Jurkat, Clone E6-1 (cell line): ENCODE measurements at regions not wholly inside any gene's neighbourhood (a gene's known extent, or its start where the extent isn't known, plus 50 kb on each side); places are given as distances from the start of the nearest gene placed in this dataset.
"Not testable (repeated sequence)": the region's sequence is repeated elsewhere in the genome, so short reads cannot be mapped to it uniquely, and the experiment has no call there.

Source experiments
- DNase-seq: peaks from one replicate; pipeline ENCODE4 v3.0.0-alpha.2; 2011; ENCODE audit warnings: low read depth, low spot score
- H3K4me3 ChIP-seq: 2 replicates; pipeline ENCODE4 v1.5.1; 2011; ENCODE audit warnings: mild to moderate bottlenecking, low read length, control low read depth, moderate library complexity

DNA sequence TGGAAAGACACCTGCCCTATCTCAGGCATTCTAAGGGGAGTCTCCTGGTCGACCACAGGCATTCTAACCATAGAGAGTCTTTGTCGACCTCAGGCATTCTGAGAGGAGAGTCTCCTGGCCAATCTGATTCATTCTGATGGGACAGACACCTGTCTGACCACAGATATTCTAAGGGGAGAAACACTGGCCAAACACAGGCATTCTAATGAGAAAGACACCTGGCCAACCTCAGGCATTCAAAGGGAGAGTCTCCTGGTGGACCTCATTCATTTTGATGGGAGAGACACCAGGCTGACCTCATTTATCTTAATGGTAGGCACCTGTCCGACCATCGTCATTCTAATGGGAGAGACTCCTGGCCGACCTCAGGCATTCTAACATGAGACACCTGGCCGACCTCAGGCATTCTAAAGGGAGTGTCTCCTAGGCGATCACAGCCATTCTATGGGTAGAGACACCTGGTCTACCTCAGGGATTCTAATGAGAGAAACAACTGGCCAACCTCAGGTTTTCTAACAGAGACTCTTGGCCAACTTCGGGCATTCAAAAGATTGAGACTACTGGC, 1351.5 kb downstream of the UQCRFS1 start:
- no peak overlapping the region for H3K4me3 ChIP-seq
- no peak for DNase-seq

DNA sequence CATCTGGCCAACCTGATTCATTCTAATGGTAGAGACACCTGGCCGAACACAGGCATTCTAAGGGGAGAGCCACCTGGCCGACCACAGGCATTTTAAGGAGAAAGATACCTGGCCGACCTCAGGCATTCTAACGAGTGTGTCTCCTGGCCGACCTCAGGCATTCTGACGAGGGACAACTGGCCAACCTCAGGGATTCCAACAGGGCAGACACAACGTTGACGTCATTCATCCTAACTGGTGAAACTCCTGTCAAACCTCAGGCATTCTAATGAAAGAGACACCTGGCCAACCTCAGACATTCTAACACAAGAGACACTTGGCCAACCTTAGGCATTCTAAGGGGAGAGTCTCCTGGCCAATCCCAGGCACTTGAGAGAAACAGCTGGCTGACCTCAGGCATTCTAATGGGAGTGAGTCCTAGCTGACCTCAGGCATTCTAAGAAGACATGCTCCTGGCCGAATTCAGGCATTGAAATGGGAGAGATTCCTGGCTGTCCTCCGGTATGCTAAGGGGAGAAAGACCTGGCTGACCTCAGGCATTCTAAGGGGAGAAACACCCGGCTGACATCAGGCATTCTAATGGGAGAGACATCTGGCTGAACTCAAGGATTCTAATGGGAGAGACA, 1352.5 kb downstream of the UQCRFS1 start:
- no peak for DNase-seq
- no peak overlapping the region for H3K4me3 ChIP-seq

DNA sequence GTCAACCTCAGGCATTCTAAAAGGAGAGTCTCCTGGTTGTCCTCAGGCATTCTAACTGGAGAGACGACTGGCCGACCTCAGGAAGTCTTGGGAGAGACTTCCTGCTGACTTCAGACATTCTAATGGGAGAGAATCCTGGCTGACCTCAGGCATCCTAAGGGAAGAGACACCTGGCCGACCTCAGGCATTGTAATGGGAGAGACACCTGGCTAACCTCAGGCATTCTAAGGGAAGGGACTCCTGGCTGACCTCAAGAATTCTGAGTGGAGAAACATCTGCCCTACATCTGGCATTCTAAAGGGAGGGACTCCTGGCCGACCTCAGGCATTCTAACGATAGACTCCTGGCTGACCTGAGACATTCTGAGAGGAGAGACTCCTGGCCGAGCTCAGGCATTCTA, 1353.3 kb downstream of the UQCRFS1 start:
- no peak overlapping the region for H3K4me3 ChIP-seq
- DNase-seq = no peak

DNA sequence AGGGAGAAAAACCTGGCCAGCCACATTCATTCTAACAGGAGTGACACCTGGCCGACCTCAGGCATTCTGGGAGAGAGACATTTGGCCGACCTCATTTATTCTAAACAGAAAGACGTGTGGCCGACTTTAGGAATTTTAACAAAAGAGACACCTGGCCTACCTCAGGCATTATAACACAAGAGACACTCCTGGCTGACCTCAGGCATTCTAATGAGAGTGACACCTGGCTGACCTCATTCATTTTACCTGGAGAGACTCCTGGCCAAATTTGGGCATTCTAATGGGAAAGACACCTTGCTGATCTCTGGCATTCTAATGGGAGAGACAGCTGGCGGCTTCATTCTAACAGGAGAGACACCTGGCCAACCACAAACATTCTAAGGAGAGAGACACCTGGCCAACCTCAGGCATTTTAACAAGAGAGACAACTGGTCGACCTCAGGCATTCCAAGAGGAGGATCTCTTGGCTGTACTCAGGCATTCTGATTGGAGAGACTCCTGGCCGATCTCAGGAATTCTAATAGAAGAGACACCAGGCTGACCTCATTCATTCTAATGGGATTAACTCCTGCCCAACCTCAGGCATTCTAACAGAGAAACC, 1353.9 kb downstream of the UQCRFS1 start:
- H3K4me3 ChIP-seq = no peak overlapping the region
- no peak for DNase-seq

DNA sequence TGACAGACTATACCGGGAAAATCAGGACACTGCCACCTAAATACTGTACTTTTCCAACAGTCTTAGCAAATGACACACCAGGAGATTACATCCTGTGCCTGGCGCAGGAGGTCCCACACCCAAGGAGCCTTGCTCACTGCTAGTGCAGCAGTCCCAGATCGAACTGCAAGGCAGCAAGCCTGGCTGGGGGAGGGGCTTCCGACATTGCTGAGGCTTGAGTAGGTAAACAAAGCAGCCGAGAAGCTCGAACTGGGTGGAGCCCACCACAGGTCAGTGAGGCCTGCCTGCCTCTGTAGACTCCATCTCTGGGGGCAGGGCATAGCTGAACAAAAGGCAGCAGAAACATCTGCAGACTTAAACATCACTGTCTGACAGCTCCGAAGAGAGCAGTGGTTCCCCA, 1360.0 kb downstream of the UQCRFS1 start:
- DNase-seq, H3K4me3 ChIP-seq: not testable (repeated sequence)

DNA sequence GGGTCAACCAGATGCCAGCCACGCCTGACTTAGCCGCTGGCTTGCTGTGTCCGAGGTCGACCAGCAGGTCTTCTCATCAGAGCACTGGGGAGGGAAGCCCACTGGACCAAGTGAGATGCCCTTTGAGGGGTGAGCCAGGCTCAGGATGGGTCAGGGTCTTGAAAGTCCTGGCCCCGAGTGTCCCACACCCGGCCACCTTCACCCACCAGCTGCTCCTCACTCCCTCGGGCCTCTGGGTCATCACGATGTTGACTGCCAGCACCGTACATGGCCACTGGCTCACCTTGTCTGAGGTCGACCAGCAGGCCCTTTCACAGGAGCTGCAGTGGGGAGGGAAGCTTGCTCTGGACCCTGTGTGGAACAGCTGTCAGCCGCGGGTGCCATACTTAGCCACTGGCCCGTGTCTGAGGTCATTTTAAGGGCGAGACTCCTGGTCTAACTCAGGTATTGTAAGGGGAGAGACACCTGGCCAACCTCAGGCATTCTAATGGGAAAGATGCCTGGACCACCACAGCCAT, 1361.3 kb downstream of the UQCRFS1 start:
- DNase-seq = no peak
- no peak overlapping the region for H3K4me3 ChIP-seq

DNA sequence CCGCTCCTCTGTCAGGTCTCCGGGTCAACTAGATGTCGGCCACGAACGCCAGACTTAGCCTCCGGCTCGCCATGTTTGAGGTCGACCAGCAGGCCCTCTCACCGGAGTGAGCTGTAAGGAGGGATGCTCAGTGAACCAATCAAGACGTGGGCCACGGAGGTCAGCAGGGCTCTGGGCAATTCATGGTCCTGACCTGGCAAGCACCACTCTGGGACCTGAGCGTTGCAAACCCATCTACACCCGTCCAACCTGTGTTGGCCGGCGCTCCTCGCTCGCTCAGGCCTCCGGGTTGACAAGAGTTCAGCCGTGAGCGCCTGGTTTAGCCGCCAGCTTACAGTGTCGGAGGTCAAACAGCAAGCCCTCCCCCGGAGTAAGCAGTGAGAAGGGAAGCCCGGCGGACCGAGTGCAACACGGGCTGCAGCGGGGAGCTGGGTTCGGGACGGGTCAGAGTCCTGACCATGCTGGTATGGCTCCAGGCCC, 1361.9 kb downstream of the UQCRFS1 start:
- H3K4me3 ChIP-seq = no peak overlapping the region
- no peak for DNase-seq

DNA sequence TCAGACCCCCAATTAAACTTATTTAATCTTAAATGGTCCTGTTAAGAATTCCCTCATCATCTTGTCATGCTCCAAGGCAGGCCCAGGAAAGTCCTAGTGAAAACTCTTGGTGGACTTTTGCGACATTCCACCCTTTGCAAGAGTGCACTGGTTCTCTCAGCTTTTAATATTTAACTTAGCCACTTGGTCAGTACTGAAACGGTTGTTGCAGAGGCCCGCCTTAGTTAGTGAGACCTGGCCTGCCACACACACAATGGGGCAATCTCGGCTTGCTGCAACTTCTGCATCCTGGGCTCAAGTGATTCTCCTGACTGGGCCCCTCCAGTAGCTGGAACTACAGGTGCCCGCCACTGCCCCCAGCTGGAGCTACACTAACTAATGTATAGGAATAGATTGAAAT, 1366.0 kb downstream of the UQCRFS1 start:
- no peak overlapping the region for H3K4me3 ChIP-seq
- DNase-seq = no peak

DNA sequence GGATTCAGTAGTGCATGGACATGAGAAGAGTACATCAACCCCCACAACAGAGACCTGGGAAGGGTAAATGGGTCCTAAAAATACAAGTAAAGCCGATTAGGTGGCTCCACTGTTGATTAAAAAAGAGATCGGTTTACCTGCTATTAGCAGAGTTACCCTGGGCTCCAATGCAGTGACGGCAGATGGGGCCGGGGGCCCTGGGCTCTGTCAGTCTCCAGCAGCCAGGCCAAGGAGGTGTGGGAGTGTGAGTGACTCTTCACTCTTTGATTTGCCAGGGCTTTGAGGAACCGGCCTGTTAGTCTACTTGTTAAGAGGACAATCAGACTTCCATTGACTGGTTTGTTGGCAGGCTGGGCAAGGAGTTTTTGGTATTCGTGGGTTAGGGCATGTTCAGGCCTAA, 1368.7 kb downstream of the UQCRFS1 start:
- H3K4me3 ChIP-seq = no peak overlapping the region
- no peak for DNase-seq

DNA sequence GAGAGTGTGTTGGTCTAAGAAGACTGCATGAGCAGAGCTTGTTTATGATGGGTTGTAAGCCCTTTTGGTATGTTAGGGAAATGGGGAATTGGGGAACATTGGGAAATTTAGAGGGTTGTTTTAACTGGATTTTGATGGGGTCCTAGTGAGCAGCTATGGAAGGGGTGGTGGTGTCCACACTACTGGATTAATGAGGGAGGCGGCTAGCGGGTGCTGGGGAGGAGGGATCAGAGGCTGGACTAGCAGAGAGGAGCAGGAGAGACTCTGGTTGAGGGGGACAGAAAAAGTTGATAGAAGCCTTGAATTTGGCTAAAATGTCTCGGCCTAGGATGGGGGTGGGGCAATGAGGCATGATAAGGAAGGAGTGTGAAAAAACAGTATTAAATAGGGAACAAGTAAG, 1369.1 kb downstream of the UQCRFS1 start:
- no peak overlapping the region for H3K4me3 ChIP-seq
- no peak for DNase-seq

DNA sequence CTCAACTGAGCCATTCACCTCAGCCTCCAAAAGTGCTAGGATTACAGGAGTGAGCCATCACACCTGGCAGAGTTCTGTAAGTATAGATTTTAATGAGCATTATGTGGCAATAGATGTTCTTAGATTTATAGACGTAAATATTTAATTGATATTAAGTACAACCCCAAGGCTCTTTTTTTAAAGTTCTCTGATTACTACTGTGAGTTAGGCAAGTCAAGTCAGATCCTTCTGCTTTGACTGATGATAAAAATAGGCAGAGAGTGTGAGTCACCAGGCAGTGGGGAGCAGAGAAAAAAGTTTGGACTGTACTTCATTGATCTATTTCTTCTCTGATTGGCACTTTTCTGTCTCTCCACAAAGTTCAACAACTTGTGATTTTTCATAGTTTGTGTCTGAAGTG, 1379.9 kb downstream of the UQCRFS1 start:
- H3K4me3 ChIP-seq = no peak overlapping the region
- DNase-seq = no peak

DNA sequence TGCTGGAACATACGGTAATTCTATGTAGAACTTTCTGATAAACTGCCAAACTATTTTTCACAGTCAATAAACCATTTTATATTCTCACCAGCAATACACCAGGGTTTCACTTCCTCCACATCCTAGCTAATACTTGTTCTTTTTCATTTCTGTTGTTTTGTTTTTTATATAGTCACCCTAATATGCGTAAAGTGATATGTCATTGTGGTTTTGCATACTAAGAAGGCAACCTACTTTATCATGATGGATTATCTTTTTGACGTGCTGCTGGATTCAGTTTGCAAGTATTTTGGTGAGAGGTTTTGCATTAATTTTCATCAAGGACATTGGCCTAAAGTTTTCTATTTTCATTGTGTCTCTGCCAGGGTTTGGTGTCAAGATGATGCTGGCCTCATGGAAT, 1384.1 kb downstream of the UQCRFS1 start:
- no peak for DNase-seq
- H3K4me3 ChIP-seq = no peak overlapping the region

DNA sequence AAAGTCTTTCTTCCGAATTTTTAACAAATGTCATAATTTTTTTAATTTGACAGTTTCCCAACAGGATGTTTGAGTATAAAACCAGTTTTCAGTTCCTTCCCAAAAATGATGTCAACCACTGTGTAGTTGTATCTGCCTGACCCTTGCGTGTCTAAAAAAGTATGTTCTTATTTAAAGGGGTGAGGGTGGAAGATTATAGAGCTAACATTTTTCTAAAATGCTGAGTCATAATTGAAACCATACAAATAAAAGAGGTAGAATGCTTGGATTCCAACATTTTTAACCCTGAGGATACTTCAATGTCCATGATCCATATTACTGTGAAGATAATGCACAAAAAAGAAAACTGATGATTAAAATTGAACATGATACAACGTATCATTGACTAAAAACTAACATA, 1388.8 kb downstream of the UQCRFS1 start:
- H3K4me3 ChIP-seq = no peak overlapping the region
- DNase-seq = no peak

DNA sequence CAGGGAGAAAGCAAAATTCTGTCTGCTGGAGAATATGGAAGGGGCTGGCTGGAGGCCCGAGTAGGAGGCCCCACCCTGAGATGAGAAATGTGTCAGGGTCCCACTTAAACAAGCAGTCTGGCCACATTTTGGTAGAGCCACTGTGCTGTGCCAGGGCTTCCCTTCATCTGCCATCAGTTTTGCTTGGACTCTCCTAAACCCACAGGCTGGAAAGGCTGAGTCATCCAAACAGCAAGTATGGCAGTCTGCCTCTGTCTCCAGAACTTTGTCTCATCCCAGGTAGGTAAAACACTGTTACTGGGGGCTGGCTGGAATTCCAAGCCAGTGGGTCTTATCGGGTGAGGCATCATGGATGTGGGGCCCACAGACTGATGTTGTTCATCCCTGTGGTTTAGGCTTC, 1390.6 kb downstream of the UQCRFS1 start:
- H3K4me3 ChIP-seq = no peak overlapping the region
- no peak for DNase-seq

DNA sequence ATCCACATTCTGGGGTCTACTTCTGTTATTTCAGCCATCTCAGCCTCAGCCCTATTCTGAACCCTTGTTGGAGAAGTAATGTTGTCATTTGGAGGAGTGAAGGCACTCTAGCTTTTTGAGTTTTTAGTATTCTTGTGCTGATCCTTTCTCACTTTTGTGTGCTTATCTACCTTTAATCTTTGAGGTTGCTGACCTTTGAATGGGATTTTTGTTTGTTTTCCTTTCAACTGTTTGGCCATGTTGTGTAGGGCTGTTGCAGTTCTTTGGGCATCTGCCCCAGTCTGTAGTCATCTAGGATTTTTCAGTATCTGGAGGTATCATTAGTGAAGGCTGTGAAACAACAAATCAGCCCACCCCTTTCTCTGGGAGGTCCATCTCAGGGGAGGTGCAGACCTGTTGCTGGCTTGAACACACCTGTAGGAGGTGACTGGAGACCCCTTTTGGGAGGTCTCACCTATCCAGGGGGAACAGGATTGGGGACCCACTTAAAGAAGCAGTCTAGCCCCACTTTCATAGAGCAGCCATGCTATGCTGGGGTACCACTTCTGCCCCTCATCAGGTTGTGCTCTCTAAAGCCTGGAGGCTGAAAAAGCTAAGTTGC, 1391.4 kb downstream of the UQCRFS1 start:
- no peak for DNase-seq
- no peak overlapping the region for H3K4me3 ChIP-seq

DNA sequence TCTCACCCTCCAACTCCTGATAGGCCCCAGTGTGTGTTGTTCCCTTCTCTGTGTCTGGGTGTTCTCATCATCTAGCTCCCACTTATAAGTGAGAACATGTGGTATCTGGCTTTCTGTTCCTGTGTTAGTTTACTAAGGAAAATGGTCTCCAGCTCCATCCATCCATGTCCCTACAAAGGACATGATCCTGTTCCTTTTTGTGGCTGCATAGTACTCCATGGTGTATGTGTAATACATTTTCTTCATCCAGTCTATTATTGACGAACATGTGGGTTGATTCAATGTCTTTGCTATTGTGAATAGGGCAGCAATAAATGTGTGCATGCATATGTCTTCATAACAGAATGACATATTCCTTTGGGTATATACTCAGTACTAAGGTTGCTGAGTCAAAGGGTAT, 1397.0 kb downstream of the UQCRFS1 start:
- DNase-seq = no peak
- H3K4me3 ChIP-seq = no peak overlapping the region

DNA sequence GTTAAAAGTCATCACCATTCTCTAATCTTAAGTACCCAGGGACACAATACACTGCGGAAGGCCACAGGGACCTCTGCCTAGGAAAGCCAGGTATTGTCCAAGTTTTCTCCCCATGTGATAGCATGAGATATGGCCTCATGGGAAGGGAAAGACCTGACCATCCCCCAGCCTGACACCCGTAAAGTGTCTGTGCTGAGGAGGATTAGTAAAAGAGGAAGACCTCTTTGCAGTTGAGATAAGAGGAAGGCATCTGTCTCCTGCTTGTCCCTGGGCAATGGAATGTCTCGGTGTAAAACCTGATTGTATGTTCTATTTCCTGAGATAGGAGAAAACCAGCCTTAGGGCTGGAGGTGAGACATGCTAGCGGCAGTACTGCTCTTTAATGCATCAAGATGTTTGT, 1398.1 kb downstream of the UQCRFS1 start:
- DNase-seq, H3K4me3 ChIP-seq: not testable (repeated sequence)

DNA sequence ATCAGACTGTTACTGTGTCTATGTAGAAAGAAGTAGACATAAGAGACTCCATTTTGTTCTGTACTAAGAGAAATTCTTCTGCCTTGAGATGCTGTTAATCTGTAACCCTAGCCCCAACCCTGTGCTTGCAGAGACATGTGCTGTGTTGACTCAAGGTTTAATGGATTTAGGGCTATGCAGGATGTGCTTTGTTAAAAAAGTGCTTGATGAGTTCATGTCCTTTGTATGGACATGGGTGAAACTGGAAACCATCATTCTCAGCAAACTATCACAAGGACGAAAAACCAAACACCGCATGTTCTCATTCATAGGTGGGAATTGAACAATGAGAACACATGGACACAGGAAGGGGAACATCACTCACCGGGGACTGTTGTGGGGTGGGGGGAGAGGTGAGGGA, 1398.7 kb downstream of the UQCRFS1 start:
- not testable (repeated sequence) for DNase-seq, H3K4me3 ChIP-seq

DNA sequence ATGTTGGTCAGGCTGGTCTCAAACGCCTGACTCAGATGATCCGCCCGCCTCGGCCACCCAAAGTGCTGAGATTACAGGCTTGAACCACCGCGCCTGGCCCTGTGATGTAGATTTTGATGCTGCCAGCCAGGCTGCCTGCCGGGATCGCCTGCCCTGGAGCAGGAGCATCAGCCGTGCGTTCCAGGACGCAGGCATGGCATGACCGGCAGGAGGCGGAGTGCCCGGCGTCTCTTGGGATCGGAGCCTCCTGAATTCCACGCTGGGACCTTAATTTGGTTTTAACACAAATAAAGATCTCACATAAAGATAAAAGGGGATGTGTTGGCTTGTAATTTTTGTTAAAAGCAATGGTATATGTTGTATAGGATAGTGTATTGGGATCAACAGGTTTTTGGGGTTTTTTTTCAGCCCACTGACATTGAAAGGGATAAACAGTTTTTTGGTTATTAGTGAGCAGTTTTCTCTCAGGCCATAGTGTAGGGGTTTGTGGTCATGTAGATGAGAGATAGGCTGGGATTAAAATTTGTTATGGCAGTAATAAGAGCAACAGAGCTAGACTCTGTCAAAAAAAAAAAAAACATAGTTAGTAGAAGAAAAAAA, 1406.4 kb downstream of the UQCRFS1 start:
- DNase-seq = no peak
- H3K4me3 ChIP-seq = no peak overlapping the region

DNA sequence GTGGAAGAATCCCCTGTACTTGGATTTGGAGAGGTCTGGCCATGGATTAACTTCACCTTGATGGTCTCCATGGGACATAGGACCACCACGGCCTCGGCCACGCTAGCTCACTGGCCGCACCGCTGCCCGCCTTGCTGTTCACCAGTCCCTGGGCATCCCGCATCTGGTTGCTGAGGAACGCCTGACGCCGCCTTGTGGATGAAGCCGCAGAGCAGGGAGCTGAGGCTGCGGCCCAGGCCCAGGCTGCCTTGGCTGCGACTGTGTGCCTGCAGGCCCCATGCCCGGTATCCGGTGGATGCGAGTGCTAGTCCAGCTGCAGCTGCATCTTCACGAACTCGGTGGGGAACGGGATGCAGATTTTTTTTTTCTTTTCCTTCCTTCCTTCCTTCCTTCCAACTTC, 1407.1 kb downstream of the UQCRFS1 start:
- DNase-seq = no peak
- no peak overlapping the region for H3K4me3 ChIP-seq
